ENCODE measurements at regions not wholly inside any gene's neighbourhood (a gene's known extent, or its start where the extent isn't known, plus 50 kb on each side); places are given as distances from the start of the nearest gene placed in this dataset.

DNA sequence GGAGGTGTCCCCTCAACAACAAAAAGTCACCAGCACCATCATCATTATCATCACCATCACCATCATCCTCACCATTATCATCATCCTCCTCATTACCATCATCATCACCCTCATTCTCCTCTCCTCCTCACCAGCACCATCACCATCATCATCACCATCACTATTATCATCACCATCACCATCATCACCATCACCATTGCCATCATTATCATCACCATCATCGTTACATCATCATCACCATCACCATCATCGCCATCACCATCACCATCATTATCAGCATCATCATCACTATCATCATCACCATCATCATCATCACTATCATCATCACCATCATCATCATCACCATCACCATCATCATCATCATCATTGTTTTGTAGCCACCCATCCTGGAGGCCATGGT is 212.6 kb downstream of the MN1 start:
- TF ChIP-seq, protein P1, sequence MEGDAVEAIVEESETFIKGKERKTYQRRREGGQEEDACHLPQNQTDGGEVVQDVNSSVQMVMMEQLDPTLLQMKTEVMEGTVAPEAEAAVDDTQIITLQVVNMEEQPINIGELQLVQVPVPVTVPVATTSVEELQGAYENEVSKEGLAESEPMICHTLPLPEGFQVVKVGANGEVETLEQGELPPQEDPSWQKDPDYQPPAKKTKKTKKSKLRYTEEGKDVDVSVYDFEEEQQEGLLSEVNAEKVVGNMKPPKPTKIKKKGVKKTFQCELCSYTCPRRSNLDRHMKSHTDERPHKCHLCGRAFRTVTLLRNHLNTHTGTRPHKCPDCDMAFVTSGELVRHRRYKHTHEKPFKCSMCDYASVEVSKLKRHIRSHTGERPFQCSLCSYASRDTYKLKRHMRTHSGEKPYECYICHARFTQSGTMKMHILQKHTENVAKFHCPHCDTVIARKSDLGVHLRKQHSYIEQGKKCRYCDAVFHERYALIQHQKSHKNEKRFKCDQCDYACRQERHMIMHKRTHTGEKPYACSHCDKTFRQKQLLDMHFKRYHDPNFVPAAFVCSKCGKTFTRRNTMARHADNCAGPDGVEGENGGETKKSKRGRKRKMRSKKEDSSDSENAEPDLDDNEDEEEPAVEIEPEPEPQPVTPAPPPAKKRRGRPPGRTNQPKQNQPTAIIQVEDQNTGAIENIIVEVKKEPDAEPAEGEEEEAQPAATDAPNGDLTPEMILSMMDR (IDR thresholded peaks at IDR 0.05), result no peak
- TF ChIP-seq POLR2AphosphoS5 (IDR thresholded peaks at IDR 0.05) (no peak), POLR2A (IDR thresholded peaks at IDR 0.05) (no peak)

Data from stomach (tissue), 4 donors.